CMK (cell line): ENCODE measurements at regions not wholly inside any gene's neighbourhood (a gene's known extent, or its start where the extent isn't known, plus 50 kb on each side); places are given as distances from the start of the nearest gene placed in this dataset.
"Not testable (repeated sequence)": the region's sequence is repeated elsewhere in the genome, so short reads cannot be mapped to it uniquely, and the experiment has no call there.

ENCODE experiments used
- DNase-seq: peaks from one replicate; pipeline ENCODE4 v3.0.0-alpha.2; 2010; ENCODE audit warnings: low read depth

GRCh38 chr11:21723678-21724077 is 469.2 kb upstream of the ANO5 start:
- DNase-seq, result no peak

GRCh38 chr11:21727102-21727501 is 465.8 kb upstream of the ANO5 start:
- no peak for DNase-seq

GRCh38 chr11:21736404-21736803 is 456.5 kb upstream of the ANO5 start:
- DNase-seq, result no peak

GRCh38 chr11:21752475-21753243 is 440.2 kb upstream of the ANO5 start:
- not testable (repeated sequence) for DNase-seq

- DNase-seq, result not testable (repeated sequence)
These were observed 439.6 kb upstream of the ANO5 start for GRCh38 chr11:21753244-21753767.

GRCh38 chr11:21761000-21761399 is 431.9 kb upstream of the ANO5 start:
- DNase-seq, result no peak

GRCh38 chr11:21768388-21768787 is 424.5 kb upstream of the ANO5 start:
- DNase-seq, result no peak

GRCh38 chr11:21769188-21769587 is 423.7 kb upstream of the ANO5 start:
- DNase-seq, result no peak

GRCh38 chr11:21771097-21771496 is 421.8 kb upstream of the ANO5 start:
- DNase-seq, result no peak

- no peak for DNase-seq
These were observed 418.7 kb upstream of the ANO5 start for GRCh38 chr11:21774212-21774611.

- DNase-seq, result no peak
These were observed 417.0 kb upstream of the ANO5 start for GRCh38 chr11:21775911-21776310.

GRCh38 chr11:21783954-21784353 is 408.9 kb upstream of the ANO5 start:
- no peak for DNase-seq

- no peak for DNase-seq
These were observed 407.5 kb upstream of the ANO5 start for GRCh38 chr11:21785351-21785750.

- no peak for DNase-seq
These were observed 398.6 kb upstream of the ANO5 start for GRCh38 chr11:21794306-21794705.

- DNase-seq, result no peak
These were observed 394.7 kb upstream of the ANO5 start for GRCh38 chr11:21798216-21798615.

GRCh38 chr11:21804523-21804922 is 388.4 kb upstream of the ANO5 start:
- not testable (repeated sequence) for DNase-seq

GRCh38 chr11:21806508-21806907 is 386.4 kb upstream of the ANO5 start:
- DNase-seq, result no peak

GRCh38 chr11:21806947-21807346 is 385.9 kb upstream of the ANO5 start:
- DNase-seq, result no peak

GRCh38 chr11:21807350-21807749 is 385.5 kb upstream of the ANO5 start:
- no peak for DNase-seq

- DNase-seq, result no peak
These were observed 382.2 kb upstream of the ANO5 start for GRCh38 chr11:21810650-21811049.

GRCh38 chr11:21811572-21811971 is 381.3 kb upstream of the ANO5 start:
- DNase-seq, result no peak

- no peak for DNase-seq
These were observed 378.7 kb upstream of the ANO5 start for GRCh38 chr11:21814169-21814568.

GRCh38 chr11:21817696-21818095 is 375.2 kb upstream of the ANO5 start:
- DNase-seq, result no peak

- no peak for DNase-seq
These were observed 372.7 kb upstream of the ANO5 start for GRCh38 chr11:21820176-21820575.
